Mesenteric fat pad (tissue), 1 donor: ENCODE measurements at regions not wholly inside any gene's neighbourhood (a gene's known extent, or its start where the extent isn't known, plus 50 kb on each side); places are given as distances from the start of the nearest gene placed in this dataset.

Source experiments
- DNase-seq: peaks from one replicate; pipeline ENCODE4 v3.0.0-alpha.2; 2020; ENCODE audit warnings: low spot score
- donor health status: DM: yes; HTN: yes; CAD: no.

DNA sequence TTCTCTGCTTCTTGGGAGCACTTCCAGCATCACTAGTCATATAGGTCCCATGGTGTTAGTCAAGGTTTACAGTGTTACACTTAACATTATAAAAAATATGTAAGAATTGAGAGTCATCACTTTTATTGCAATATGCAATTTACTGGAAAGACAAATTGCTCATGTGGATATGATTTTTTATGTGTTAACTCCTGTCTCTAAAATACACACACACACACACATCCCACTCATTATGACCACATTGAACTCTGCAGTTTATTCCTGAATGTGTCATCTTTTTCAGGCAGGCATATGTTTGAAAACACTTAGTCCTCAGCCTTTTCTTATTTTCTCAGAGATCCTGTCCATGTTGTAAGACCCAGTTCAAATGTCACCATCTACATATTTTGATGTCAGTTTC, 148.5 kb upstream of the MRPS30 start:
- DNase-seq = no peak

GRCh38 chr5:44659334-44659733, 149.4 kb upstream of the MRPS30 start:
- no peak for DNase-seq

- DNase-seq = no peak
Observed at GRCh38 chr5:44652674-44653073, 156.1 kb upstream of the MRPS30 start.

DNA sequence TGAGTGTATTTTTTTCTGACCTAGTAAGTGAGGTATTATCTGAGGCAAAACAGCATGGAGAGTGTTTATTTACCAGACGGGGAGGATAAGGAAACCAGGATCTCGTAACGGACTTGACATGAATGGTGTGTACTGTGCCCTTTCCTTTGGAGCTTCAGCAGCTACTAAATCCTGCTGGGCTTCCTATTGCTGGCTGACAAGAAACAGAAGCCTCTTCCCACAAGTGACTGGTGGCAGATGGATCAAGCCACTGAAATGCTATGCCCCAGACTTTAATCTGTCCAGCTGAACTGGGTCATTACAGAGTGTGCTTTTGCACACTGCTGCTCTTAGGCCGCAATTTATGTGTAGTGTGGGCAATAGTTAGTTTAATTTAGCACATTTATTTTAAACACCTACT, 162.7 kb upstream of the MRPS30 start:
- no peak for DNase-seq

- no peak for DNase-seq
Observed at GRCh38 chr5:44645502-44645901, 163.2 kb upstream of the MRPS30 start.

DNA sequence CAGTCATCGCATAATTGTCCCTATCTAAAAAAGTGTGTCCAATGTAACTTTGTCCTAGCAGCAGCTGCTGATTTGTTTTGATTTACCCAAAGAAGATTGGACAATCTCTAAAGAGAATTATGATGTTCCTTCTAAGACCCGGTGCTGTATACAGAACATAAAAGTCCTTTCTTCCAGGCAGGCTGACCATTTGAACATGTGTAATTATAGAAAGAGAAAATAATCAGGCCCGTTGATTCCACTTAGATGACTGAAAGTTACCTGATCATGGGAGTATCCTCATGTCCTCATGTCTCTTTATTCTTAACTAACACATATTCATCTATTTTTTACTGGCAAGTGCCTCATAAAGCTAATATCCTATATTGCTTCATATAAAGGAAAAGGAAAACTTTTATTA, 164.1 kb upstream of the MRPS30 start:
- no peak for DNase-seq

- DNase-seq = peak; percentile 65
Observed at GRCh38 chr5:44641820-44642219, 166.9 kb upstream of the MRPS30 start.

DNA sequence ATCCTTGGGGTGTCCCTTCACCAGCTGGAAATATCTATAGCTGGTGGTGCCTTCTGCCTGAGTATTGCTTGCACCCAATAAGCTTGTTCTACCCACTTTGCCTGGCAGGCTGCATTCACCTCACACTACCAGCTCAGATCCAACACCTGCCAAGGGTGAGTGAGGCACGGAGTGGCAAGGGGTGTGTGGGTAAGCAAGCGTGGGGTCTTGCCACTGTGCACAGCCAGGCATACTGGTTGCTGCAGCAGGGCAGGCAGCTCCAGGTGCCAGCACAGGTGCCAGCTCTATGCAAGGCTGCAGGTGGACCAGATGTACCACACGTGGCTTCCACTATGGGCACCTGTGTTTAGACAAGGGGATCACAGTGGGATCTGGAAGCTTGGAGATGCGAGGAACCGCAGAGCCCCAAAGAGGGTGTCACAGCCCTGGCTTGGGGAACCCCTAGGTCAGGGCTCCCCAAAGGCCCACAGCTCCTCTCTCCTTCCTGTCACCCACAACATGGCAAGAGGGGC, 167.7 kb upstream of the MRPS30 start:
- DNase-seq = no peak

GRCh38 chr5:44637916-44638869, 170.6 kb upstream of the MRPS30 start:
- DNase-seq = no peak

DNA sequence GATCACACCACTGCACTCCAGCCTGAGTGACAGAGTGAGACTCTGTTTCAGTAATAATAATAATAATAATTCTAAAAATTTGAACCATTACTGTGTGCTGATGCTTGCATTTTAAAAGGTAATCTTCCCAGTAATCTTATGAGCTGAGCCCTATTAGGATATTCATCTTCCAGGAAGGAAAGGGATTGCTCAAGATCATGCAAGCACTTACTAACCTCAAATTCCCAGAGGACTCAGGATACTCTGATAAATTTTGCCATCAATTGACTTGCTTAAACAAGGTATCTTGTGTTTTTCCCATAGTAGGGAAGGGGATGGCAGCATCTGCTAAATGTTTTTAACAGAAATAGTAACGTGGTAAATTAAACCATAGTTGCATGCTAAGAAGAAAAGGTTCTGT, 176.4 kb upstream of the MRPS30 start:
- no peak for DNase-seq

GRCh38 chr5:44626846-44627245, 181.9 kb upstream of the MRPS30 start:
- no peak for DNase-seq

GRCh38 chr5:44622331-44622730, 186.4 kb upstream of the MRPS30 start:
- DNase-seq = no peak

DNA sequence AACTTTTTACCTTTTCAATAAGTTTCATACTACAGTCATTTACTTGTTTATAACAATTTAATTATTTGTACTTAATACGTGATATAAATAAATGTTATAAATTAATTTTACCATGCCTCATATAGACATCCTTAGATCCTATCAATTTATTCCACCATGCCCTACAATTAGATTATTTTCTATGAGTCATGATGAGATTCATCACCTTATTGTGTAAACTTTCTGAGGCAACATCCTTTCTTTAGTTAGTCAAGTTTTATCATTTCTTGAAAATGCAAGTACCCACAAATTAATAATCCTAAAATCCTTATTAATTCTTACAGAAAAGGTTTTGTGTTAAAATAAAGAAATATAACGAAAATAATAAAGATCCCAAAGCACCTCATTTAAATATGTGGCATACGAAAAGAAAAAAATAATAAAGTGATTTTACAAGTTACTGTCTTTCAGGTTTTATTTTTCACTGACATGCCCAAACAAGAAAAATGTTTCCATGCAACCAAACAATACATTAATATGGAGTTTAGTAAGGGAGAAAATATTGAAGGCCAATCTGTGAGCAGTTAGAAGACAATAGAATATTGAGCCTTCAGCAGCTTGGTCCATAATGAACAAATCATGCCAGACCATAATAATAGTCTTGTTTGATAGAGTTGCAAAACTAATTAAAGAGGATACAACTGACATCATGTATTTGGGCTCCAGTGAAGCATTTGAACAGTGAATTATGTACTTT, 188.7 kb upstream of the MRPS30 start:
- DNase-seq = no peak

DNA sequence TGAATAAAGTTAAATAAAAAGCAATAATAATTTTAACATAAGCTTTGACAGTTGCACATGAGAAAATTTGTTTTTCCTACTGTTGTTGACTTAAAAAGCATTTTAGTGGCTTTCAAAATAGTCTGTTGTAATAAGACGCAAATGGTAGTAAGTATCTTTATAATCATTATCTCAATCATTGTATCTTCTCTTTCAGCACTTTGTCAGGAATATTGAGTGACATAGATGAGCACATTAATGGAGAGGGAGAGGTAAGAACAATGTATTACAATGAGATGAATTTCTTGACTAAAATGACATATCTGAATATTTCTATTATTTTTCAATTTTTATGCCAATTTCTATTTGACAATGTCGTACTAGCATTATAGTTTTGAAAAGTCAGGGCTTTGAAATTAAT, 193.9 kb upstream of the MRPS30 start:
- no peak for DNase-seq

DNA sequence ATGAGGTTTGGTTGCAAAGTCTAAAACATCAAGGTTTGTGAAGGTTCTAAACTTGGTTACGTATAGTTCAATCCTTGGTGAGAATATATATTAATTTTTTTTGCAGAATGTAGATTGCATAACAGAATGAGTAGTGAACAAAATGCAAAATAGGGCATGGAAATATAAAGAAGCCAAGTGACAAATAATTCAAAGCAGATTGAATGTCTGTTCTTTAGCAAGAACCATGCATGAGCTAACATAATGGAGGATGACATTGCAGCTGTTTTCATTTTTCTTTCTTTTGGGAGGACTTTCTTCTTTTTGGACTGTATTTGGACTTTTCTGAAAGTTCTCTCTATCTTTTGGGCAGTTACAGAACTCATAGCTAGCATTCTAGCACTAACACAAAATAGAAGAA, 194.8 kb upstream of the MRPS30 start:
- no peak for DNase-seq

DNA sequence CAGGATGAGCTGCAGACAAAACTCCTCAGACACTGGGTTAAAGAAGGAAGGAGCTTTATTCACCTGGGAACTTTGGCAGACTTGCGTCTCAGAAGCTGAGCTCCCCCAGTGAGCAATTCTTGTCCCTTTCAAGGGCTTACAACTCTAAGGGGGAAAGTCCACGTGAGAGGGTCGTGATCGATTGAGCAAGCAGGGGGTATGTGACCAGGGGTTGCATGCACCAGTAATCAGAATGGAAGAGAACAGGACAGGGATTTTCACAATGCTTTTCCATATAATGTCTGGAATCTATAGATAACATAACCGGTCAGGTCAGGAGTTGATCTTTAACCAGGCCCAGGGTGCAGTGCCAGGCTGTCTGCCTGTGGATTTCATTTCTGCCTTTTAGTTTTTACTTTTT, 202.8 kb upstream of the MRPS30 start:
- no peak for DNase-seq

GRCh38 chr5:44603496-44604272, 205.1 kb upstream of the MRPS30 start:
- DNase-seq = no peak

DNA sequence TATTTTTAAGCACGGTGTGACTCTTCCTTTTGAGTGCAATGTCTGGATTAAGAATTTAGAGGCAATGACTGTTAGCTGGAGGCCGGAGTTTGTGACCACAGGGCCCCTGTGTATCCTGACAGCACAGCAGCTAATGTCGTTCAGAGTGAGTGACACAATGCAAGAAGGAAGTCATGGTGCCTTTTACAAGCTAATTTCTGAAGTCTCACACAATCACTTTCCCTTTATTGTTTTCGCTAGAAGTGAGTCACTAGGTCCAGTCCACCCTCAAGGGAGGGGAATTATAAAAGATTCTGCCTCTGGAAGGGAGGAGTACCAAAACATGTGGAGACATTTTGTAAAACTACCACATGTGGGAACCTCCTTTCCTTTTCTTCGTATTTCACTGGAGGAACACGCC, 185.5 kb upstream of the FGF10 start:
- DNase-seq = no peak

GRCh38 chr5:44568519-44568918, 179.3 kb upstream of the FGF10 start:
- no peak for DNase-seq

DNA sequence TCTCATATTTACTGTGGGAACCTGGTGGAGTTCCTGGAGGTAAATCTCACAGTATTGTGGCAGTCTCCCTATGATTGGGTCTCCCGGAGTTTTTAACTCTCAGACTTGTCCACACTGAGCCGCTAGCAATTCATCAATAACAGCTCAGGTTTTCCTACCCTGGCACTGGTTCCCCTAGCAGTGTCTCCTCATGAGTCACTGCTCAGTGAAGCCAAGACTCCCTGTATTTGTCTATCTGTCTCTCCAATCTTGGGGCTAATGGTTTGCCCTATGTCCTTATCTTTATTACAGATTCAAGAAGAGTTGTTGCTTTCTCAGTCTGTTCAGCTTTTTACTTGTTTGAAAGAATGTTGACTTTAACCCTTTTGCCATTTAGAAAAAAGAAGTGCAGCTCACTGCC, 176.7 kb upstream of the FGF10 start:
- no peak for DNase-seq

DNA sequence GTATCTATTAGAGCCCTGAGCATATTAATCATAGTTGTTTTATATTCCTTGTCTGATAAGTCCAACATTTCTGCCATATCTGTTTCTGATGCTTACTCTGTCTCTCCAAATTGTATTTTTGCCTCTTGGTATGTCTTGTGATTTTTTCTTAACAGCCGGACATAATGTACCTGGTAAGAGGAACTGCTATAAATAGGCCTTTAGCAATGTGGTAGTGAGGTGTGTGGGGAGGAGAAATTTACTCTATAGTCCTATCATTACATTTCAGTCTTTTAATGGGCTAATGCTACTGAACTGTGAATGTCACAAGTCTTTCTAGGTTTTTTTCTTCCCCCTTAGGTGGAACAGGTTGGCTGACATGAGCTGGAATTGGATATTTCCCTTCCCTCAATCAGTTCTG, 176.1 kb upstream of the FGF10 start:
- DNase-seq = no peak

DNA sequence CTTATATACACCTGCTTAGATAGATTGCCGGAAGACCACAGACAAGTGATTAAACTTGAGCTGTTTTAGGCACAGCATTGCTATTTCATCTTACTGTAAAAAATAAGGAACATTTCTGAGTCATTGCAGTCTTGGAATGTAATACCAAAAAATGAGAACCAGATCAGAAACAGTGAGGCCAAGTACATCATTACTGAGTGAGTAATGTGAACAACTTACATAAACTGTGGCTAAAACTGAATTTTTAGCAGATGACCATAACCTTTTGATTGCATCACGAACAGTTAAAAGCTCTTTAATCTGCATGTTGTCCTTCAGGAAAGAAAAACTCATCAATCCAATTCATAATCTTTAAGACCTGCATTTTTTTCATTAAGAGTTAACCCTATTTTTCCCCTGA, 157.1 kb upstream of the FGF10 start:
- DNase-seq = no peak
